Duodenal mucosa (tissue), 2 donors: ENCODE measurements at regions not wholly inside any gene's neighbourhood (a gene's known extent, or its start where the extent isn't known, plus 50 kb on each side); places are given as distances from the start of the nearest gene placed in this dataset.

Experiments used
- H3K27ac ChIP-seq: one replicate; pipeline ENCODE4 v1.7.0; 2013; ENCODE audit warnings: low read depth, low read length
- H3K27me3 ChIP-seq, 2 donors: one replicate each; pipeline ENCODE4 v1.7.0; 2013; ENCODE audit warnings: low read length in 2 of 2, control low read depth in 1 of 2; ENCODE audit not compliant: insufficient read depth in 2 of 2, control insufficient read depth in 1 of 2
- H3K36me3 ChIP-seq, 2 donors: one replicate each; pipeline ENCODE4 v1.7.0; 2013; ENCODE audit warnings: low read length in 2 of 2, control low read depth in 1 of 2; ENCODE audit not compliant: insufficient read depth in 2 of 2, control insufficient read depth in 1 of 2
- H3K4me1 ChIP-seq, 2 donors: one replicate each; pipeline ENCODE4 v1.7.0; 2013; ENCODE audit warnings: low read length in 2 of 2, control low read depth in 1 of 2; ENCODE audit not compliant: insufficient read depth in 2 of 2, control insufficient read depth in 1 of 2
- H3K4me3 ChIP-seq, 2 donors: one replicate each; pipeline ENCODE4 v1.7.0; 2013; ENCODE audit warnings: low read length in 2 of 2, low read depth in 1 of 2
- H3K9ac ChIP-seq, 2 donors: one replicate each; pipeline ENCODE4 v1.7.0; 2013; ENCODE audit warnings: low read length in 2 of 2, low read depth in 1 of 2
- H3K9me3 ChIP-seq, 2 donors: one replicate each; pipeline ENCODE4 v1.7.0; 2013; ENCODE audit warnings: low read length in 2 of 2, control low read depth in 1 of 2; ENCODE audit not compliant: control insufficient read depth in 1 of 2

DNA sequence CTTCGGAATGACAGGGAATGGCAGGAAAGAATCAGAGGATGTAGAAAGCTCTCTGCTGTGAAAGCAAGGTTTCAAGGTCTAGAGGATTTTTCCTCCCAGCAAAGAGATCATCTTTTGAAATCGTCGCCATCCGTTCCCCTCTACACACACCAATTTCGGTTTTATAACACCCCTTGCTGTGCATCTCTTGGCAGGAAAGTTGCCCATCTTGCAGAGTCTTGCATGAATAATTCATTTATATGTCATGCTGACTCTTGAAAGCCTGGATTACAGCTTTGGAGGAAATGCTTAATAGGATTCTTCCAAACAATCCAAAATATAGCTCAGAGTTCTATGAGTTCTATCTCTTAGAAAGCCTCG is 262.7 kb downstream of the CHL1 start:
- Histone ChIP-seq H3K27ac (no peak overlapping the region), H3K9ac (no peak overlapping the region)

DNA sequence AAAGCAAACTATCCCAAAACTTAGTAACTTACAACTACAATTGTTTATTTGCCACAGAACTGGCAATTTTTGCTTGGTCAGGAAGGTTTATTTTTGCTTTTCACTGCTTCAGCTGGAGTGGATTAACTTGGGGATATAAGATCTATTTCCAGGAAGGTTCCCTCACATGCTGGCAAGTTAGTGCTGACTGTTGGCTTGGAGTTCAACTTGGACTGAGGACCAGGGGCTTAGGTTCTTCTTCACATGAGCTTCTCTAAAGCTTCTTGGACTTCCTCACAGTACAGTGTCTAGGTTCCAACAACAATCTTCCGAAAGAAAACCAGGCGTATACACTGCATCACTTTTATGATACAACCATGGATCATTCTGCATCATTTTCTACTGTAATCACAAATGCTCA is 264.4 kb downstream of the CHL1 start:
- Histone ChIP-seq H3K27ac (no peak overlapping the region), H3K4me1 (no peaks in the 10 kb centered on the region), H3K9me3 (no peaks in the 10 kb centered on the region), H3K27me3 (no peaks in the 10 kb centered on the region), H3K4me3 (no peak overlapping the region), H3K36me3 (no peaks in the 10 kb centered on the region), H3K9ac (no peak overlapping the region)

More for the DNA sequence above, 262.7 kb downstream of the CHL1 start:
- Histone ChIP-seq H3K9me3 (no peaks in the 10 kb centered on the region), H3K36me3 (no peaks in the 10 kb centered on the region), H3K4me3 (no peak overlapping the region), H3K4me1 (no peaks in the 10 kb centered on the region), H3K27me3 (no peaks in the 10 kb centered on the region)

DNA sequence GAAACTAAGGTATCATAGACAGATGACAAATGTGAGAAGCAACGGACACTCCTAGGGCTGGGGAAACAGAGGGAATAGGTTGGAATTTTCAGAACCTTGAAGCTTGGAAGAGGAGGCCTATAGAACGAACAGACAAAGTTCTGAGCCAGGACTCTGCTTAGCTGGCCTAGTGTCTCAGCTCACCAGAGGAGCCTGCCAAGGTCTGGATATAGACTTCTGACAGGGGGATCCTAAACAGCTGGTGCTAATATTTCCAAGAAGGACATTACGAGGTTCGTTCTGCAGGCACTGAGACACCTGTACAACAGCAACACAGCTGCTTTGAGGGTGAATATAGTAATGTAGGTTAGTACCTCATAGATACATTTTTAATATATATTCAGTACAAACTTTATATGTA is 266.3 kb downstream of the CHL1 start:
- no peaks in the 10 kb centered on the region for H3K4me1 ChIP-seq
- no peaks in the 10 kb centered on the region for H3K9me3 ChIP-seq
- no peaks in the 10 kb centered on the region for H3K36me3 ChIP-seq
- no peaks in the 10 kb centered on the region for H3K27me3 ChIP-seq
- H3K27ac ChIP-seq = no peak overlapping the region
- H3K9ac ChIP-seq = no peak overlapping the region
- no peak overlapping the region for H3K4me3 ChIP-seq

DNA sequence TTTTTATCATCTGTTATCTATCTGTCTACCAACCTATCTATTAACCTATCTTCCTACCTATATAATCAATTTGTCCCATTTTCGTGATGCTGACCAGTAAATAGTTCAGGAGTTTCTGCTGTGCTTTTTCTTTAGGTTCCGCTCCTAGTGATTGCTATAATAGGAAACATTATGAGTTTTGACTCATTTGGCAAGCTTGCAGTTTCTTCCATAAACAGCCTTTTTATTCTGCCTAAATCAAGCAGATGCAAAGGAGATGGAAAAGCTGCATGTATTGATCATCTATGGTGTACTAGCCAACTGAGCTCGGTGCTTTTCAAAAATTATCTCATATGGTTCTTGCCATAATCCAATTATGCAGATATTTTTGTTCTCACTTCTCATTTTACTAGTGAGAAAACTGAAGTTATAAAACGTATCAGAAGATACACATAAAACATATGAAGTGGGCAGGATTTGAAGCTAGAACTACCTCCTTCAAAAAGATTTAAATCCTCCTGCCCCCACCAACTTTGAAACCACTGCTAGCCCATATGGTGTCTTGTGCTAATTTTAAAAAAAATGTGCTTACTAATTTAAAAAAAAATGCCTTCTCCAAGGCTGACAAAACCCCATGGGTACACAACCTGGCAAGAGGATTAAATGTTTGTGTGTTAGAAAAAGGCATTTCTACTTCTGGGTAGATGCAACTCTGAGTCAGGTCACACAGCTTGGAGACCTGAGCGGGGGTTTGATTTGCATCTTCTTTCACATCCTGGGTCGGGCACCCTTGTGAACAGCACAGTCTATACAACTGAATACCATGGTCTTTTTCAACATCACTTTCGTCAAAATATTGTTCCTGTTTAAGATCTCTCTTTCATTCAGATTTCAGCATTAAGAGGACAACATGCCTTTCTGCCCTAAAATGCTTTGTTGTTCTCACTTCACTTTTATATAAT is 267.0 kb downstream of the CHL1 start:
- H3K4me3 ChIP-seq = no peak overlapping the region
- H3K4me1 ChIP-seq = no peaks in the 10 kb centered on the region
- no peak overlapping the region for H3K27ac ChIP-seq
- no peak overlapping the region for H3K9ac ChIP-seq
- H3K27me3 ChIP-seq = no peaks in the 10 kb centered on the region
- H3K9me3 ChIP-seq = no peaks in the 10 kb centered on the region
- H3K36me3 ChIP-seq = no peaks in the 10 kb centered on the region

DNA sequence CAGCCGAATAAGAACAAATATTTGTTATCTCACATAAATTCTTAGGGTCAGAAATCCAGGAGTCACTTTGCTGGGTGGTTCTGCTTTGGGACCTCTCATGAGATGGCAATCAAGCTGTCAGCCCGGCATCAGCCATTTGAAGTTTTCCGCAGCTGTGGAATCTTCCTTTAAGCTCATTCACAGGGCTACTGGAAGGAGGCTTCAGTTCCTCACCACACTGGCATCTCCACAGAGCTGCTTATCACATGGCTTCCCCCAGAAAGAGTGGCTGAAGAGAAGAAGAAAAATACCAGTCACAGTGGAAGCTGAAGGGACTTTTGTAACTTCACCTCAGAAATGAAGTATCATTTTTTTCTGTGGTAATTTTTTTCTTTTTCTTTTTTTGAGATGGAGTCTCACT is 267.7 kb downstream of the CHL1 start:
- no peaks in the 10 kb centered on the region for H3K27me3 ChIP-seq
- H3K36me3 ChIP-seq = no peaks in the 10 kb centered on the region
- no peak overlapping the region for H3K4me3 ChIP-seq
- H3K9ac ChIP-seq = no peak overlapping the region
- no peaks in the 10 kb centered on the region for H3K9me3 ChIP-seq
- H3K4me1 ChIP-seq = no peaks in the 10 kb centered on the region
- no peak overlapping the region for H3K27ac ChIP-seq

DNA sequence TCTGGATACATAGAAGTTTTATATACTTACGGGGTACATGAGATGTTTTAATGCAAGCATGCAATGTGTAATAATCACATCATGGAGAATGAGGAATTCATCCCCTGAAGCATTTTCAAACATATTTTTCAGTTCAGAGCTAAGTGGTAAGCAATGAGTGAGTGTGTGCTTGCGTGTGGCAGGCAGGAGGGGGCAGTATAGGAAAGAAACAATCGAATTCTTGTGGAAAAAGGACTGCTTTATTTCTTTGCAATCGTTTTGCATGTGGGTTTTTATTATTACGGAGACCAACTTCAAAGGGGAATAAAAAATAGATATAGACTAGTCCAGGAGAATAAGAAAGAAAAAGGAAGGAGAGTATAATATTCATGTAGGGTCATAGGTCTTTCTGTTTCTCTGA is 271.6 kb downstream of the CHL1 start:
- no peaks in the 10 kb centered on the region for H3K36me3 ChIP-seq
- no peaks in the 10 kb centered on the region for H3K9me3 ChIP-seq
- no peak overlapping the region for H3K4me3 ChIP-seq
- no peaks in the 10 kb centered on the region for H3K4me1 ChIP-seq
- no peaks in the 10 kb centered on the region for H3K27me3 ChIP-seq
- H3K9ac ChIP-seq = no peak overlapping the region
- no peak overlapping the region for H3K27ac ChIP-seq

DNA sequence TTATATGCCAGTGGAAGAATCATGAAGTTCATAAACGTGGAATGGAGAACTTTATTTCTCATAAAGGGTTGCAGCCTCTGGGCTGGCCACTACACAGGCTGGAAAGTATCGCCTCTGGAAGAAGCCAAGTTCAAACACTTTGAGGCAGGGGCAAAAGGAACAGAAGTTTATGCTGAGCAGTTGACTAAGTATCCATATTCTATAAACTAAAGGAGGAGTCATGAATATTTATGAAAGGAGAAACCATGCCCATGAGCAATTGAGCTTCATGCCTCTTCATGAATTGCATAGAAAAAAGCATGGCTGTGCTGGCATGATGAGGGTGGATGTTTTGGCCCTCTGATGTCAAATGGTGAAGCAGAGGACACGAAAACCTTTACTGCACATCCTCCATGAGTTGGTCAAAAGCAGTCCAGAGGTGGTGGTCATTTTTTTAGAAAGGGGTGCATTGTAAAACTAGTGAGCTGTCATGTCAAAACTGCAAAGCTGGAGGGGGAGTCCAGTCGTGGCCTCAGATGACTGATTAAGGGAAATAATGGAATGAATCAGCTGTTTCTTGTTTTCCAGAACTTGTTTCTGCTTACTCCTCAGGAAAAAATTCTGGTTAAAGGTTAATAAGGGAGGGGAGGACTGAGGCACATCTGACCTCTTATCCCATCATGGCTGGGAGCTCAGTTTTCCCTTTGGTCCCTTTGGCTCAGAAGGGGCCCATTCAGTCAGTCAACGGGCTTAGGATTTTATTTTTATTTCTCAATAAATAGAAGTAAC is 276.7 kb downstream of the CHL1 start:
- Histone ChIP-seq H3K4me3 (no peak overlapping the region), H3K36me3 (no peaks in the 10 kb centered on the region), H3K9ac (no peak overlapping the region), H3K27ac (no peak overlapping the region), H3K4me1 (no peaks in the 10 kb centered on the region), H3K27me3 (no peaks in the 10 kb centered on the region), H3K9me3 (peaks cover 0 to 5% of the 10 kb centered on the region in 2 donors)

DNA sequence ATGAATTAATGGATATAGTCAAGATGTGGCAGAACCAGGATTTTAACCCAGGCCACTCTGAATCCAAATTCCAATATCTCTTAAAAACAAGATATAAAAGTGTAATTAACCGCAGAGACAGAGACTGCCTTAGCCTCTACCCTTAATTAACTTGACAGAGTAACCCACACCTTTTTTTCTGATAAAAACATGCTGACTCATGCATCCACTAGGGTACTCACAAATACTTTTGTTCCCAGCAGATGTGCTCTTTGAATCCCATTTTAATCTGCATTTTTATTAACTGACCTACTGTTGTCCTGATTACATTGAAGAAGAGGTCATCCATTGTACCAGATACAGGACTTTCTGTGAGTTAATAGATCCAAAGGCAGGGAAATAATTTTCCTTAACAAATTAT is 278.3 kb downstream of the CHL1 start:
- Histone ChIP-seq H3K9me3 (peaks cover 0 to 5% of the 10 kb centered on the region in 2 donors), H3K9ac (no peak overlapping the region), H3K27me3 (no peaks in the 10 kb centered on the region), H3K4me3 (no peak overlapping the region), H3K4me1 (no peaks in the 10 kb centered on the region), H3K36me3 (no peaks in the 10 kb centered on the region), H3K27ac (no peak overlapping the region)

DNA sequence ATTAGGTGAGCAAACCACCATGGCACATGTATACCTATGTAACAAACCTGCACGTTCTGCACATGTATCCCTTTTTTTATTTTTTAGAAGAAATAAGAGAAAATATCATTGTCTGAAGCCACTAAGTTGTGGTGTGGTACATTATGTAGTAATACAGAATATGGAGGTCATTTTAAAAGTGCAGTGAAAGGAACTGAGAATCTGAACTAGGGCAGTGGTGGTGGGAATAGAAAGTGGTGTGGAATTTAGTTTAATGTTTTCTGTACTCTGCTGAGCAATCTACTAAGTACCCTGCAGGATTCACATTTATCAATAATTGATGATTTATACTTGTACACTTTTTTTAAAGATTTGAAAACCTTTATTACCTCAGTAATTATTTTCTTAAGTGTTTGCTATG is 283.5 kb downstream of the CHL1 start:
- Histone ChIP-seq H3K4me3 (no peak overlapping the region), H3K36me3 (no peaks in the 10 kb centered on the region), H3K9ac (no peak overlapping the region), H3K27ac (no peak overlapping the region), H3K4me1 (no peaks in the 10 kb centered on the region), H3K9me3 (peaks cover 0 to 5% of the 10 kb centered on the region in 2 donors), H3K27me3 (no peaks in the 10 kb centered on the region)

DNA sequence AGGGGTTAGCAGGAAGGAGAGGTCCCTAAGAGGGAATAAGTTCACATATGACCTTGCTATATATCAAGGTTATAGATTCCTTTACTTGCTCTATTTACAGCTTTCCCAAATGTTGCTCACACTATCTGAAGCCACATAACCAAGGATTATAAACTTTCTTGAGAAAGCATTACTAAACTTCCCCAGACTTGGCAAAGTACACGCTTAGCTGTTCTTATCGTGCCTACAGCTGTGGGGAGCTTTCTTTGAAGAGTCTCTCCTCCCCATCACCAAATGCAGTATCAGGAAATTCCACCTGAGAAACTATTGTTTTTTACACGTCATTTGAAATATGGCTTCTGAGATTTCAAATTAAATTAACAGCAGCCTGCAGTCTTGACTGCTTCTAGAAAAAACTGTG is 284.5 kb downstream of the CHL1 start:
- no peak overlapping the region for H3K9ac ChIP-seq
- no peaks in the 10 kb centered on the region for H3K36me3 ChIP-seq

More for the DNA sequence above, 284.5 kb downstream of the CHL1 start:
- no peaks in the 10 kb centered on the region for H3K27me3 ChIP-seq
- no peak overlapping the region for H3K27ac ChIP-seq
- no peak overlapping the region for H3K4me3 ChIP-seq
- no peaks in the 10 kb centered on the region for H3K4me1 ChIP-seq
- peaks cover 0 to 5% of the 10 kb centered on the region in 2 donors for H3K9me3 ChIP-seq
